Fibroblast of the aortic adventitia (primary cell): ENCODE measurements at regions not wholly inside any gene's neighbourhood (a gene's known extent, or its start where the extent isn't known, plus 50 kb on each side); places are given as distances from the start of the nearest gene placed in this dataset.

Experiments used
- DNase-seq: peaks from one replicate; pipeline ENCODE4 v3.0.0-alpha.2; 2010; ENCODE audit warnings: low read depth
- H3K4me3 ChIP-seq: 2 replicates; pipeline ENCODE4 v1.5.1; 2011; ENCODE audit warnings: low read depth, mild to moderate bottlenecking, control low read depth, low read length, moderate library complexity
- CTCF ChIP-seq: IDR thresholded peaks from 2 replicates; pipeline ENCODE4 v1.5.1; 2011; ENCODE audit warnings: mild to moderate bottlenecking, low read length, control low read depth, inconsistent platforms; ENCODE audit not compliant: insufficient read depth

- no peak overlapping the region for H3K4me3 ChIP-seq
- no peak for DNase-seq
- no peak for TF ChIP-seq CTCF
These were observed 757.8 kb upstream of the ADGRB3 start for GRCh38 chr6:67877288-67877687.

GRCh38 chr6:67875877-67876383 lies 759.2 kb upstream of the ADGRB3 start:
- TF ChIP-seq CTCF: no peak
- DNase-seq: peak; percentile 5
- H3K4me3 ChIP-seq: no peak overlapping the region

GRCh38 chr6:67870321-67870720 lies 764.8 kb upstream of the ADGRB3 start:
- no peak overlapping the region for H3K4me3 ChIP-seq
- DNase-seq: peak; percentile 8
- no peak for TF ChIP-seq CTCF

GRCh38 chr6:67863346-67863745 lies 771.7 kb upstream of the ADGRB3 start:
- TF ChIP-seq CTCF: no peak
- H3K4me3 ChIP-seq: no peak overlapping the region
- DNase-seq: no peak

GRCh38 chr6:67854098-67854497 lies 781.0 kb upstream of the ADGRB3 start:
- peak; percentile 4 for DNase-seq
- no peak for TF ChIP-seq CTCF
- no peak overlapping the region for H3K4me3 ChIP-seq

GRCh38 chr6:67839818-67840217 lies 795.3 kb upstream of the ADGRB3 start:
- no peak for DNase-seq
- H3K4me3 ChIP-seq: no peak overlapping the region
- no peak for TF ChIP-seq CTCF

- DNase-seq: no peak
- TF ChIP-seq CTCF: no peak
- H3K4me3 ChIP-seq: no peak overlapping the region
These were observed 809.7 kb upstream of the ADGRB3 start for GRCh38 chr6:67825201-67825895.
